D721Med (cell line): ENCODE measurements at regions not wholly inside any gene's neighbourhood (a gene's known extent, or its start where the extent isn't known, plus 50 kb on each side); places are given as distances from the start of the nearest gene placed in this dataset.

Experiments used
- DNase-seq: peaks from one replicate; pipeline ENCODE4 v3.0.0; 2011; ENCODE audit warnings: low spot score; ENCODE audit not compliant: insufficient read length
- FAIRE-seq: peaks from 2 replicates; lab custom pipeline; 2011; peaks lifted over from hg19 to GRCh38; lab: Jason Lieb, UNC
- CTCF ChIP-seq: IDR thresholded peaks from 2 replicates; pipeline ENCODE4 v1.5.1; 2012; ENCODE audit warnings: mild to moderate bottlenecking, control low read depth; ENCODE audit not compliant: insufficient read depth; ENCODE audit errors: missing control alignments

GRCh38 chr14:25150934-25151790, 101.2 kb upstream of the STXBP6 start:
- peak; percentile 71 for TF ChIP-seq CTCF
- FAIRE-seq (no peak), DNase-seq (no peak)

- TF ChIP-seq CTCF: no peak
- no peak for FAIRE-seq
- no peak for DNase-seq
Measured at GRCh38 chr14:25150401-25150800, 100.5 kb upstream of the STXBP6 start.

GRCh38 chr14:25140411-25140810, 90.5 kb upstream of the STXBP6 start:
- DNase-seq (no peak), FAIRE-seq (no peak)
- TF ChIP-seq CTCF: no peak

GRCh38 chr14:25136811-25137210, 86.9 kb upstream of the STXBP6 start:
- TF ChIP-seq CTCF: no peak
- DNase-seq: no peak
- FAIRE-seq: no peak

- FAIRE-seq: no peak
- DNase-seq: no peak
- no peak for TF ChIP-seq CTCF
Measured at GRCh38 chr14:25134184-25134583, 84.2 kb upstream of the STXBP6 start.

- TF ChIP-seq CTCF: peak; percentile 57
- FAIRE-seq (no peak), DNase-seq (peak; percentile 28)
Measured at GRCh38 chr14:25132732-25133422, 82.9 kb upstream of the STXBP6 start.

- DNase-seq (no peak), FAIRE-seq (no peak)
- TF ChIP-seq CTCF: no peak
Measured at GRCh38 chr14:25132094-25132493, 82.1 kb upstream of the STXBP6 start.
